Right atrium auricular region (tissue), 2 donors: ENCODE measurements at regions not wholly inside any gene's neighbourhood (a gene's known extent, or its start where the extent isn't known, plus 50 kb on each side); places are given as distances from the start of the nearest gene placed in this dataset.

Experiments
- DNase-seq: peaks from one replicate; pipeline ENCODE4 v3.0.0-alpha.2; 2019; ENCODE audit warnings: low spot score
- H3K27ac ChIP-seq, 2 donors: fragments of 200-600 bp; sonication (generic); 1 replicate in 1 of 2; 2 replicates in 1 of 2; pipeline ENCODE4 v1.5.1; 2016 to 2019
- H3K27me3 ChIP-seq, 2 donors: fragments of 200-600 bp; sonication (generic); one replicate each; pipeline versions ENCODE4 v1.5.1 to v1.6.0; 2017 to 2019
- H3K36me3 ChIP-seq: fragments of 200-600 bp; sonication (generic); one replicate; pipeline ENCODE4 v1.5.1; 2016
- H3K4me1 ChIP-seq, 2 donors: fragments of 200-600 bp; sonication (generic); one replicate each; pipeline versions ENCODE4 v1.5.1 to v1.6.0; 2017 to 2019
- H3K4me3 ChIP-seq, 2 donors: fragments of 200-600 bp; sonication (generic); 1 replicate in 1 of 2; 2 replicates in 1 of 2; pipeline ENCODE4 v1.5.1; 2017 to 2019; ENCODE audit warnings: mild to moderate bottlenecking in 1 of 2, moderate library complexity in 1 of 2
- H3K9me3 ChIP-seq, 2 donors: fragments of 200-600 bp; sonication (generic); one replicate each; pipeline ENCODE4 v1.5.1; 2019
- CTCF ChIP-seq, 2 donors: fragments of 200-600 bp; sonication (generic); IDR thresholded peaks; one replicate each; pipeline ENCODE4 v1.5.1; 2019; ENCODE audit warnings: antibody characterized with exemption in 2 of 2

GRCh38 chr10:25112016-25112415, 62.8 kb upstream of the GPR158 start:
- no peaks in the 10 kb centered on the region for H3K9me3 ChIP-seq
- TF ChIP-seq CTCF (IDR thresholded peaks at IDR 0.05), result no peak
- H3K4me3 ChIP-seq, result no peak overlapping the region
- no peaks in the 10 kb centered on the region for H3K36me3 ChIP-seq
- no peaks in the 10 kb centered on the region for H3K27me3 ChIP-seq
- no peaks in the 10 kb centered on the region for H3K4me1 ChIP-seq
- DNase-seq, result no peak
- H3K27ac ChIP-seq, result no peak overlapping the region

- peak; percentile 74 to 84 for TF ChIP-seq CTCF (IDR thresholded peaks at IDR 0.05)
- Histone ChIP-seq H3K4me3 (no peak overlapping the region), H3K36me3 (no peaks in the 10 kb centered on the region), H3K27ac (no peak overlapping the region), H3K9me3 (no peaks in the 10 kb centered on the region), H3K27me3 (no peaks in the 10 kb centered on the region), H3K4me1 (no peaks in the 10 kb centered on the region)
- DNase-seq, result peak; percentile 73
These were observed 61.4 kb upstream of the GPR158 start for GRCh38 chr10:25113191-25114035.

- no peaks in the 10 kb centered on the region for H3K27me3 ChIP-seq
- no peaks in the 10 kb centered on the region for H3K36me3 ChIP-seq
- H3K9me3 ChIP-seq, result no peaks in the 10 kb centered on the region
- TF ChIP-seq CTCF (IDR thresholded peaks at IDR 0.05), result no peak
- no peak overlapping the region for H3K4me3 ChIP-seq
- H3K27ac ChIP-seq, result no peak overlapping the region
- H3K4me1 ChIP-seq, result no peaks in the 10 kb centered on the region
- no peak for DNase-seq
These were observed 60.8 kb upstream of the GPR158 start for GRCh38 chr10:25114036-25114411.

GRCh38 chr10:25117757-25118156, 57.0 kb upstream of the GPR158 start:
- TF ChIP-seq CTCF (IDR thresholded peaks at IDR 0.05), result no peak
- no peaks in the 10 kb centered on the region for H3K9me3 ChIP-seq
- H3K27me3 ChIP-seq, result no peaks in the 10 kb centered on the region
- DNase-seq, result no peak
- H3K4me1 ChIP-seq, result no peaks in the 10 kb centered on the region
- H3K36me3 ChIP-seq, result no peaks in the 10 kb centered on the region
- no peak overlapping the region for H3K4me3 ChIP-seq
- no peak overlapping the region for H3K27ac ChIP-seq

DNA sequence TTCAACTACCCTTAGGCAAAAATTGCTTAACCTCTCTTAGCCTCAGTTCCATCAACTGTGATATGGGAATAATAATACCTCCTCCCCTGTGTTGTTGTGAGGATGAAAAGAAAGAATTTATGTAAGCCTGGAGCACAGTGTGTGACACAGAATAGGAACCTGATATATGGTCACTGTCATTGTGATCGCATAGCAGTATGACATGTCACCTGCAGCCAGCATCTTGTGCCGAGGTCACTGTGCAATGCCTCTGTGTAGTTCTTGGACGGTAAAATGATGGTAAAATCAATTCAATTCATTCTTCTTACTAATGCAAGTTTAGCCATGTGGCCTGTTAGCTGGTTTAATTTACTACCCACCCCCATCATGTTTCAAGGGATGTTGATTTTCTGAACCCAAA, 54.6 kb upstream of the GPR158 start:
- H3K27ac ChIP-seq, result no peak overlapping the region

More for the DNA sequence above, 54.6 kb upstream of the GPR158 start:
- H3K36me3 ChIP-seq, result no peaks in the 10 kb centered on the region
- no peak for TF ChIP-seq CTCF (IDR thresholded peaks at IDR 0.05)
- H3K27me3 ChIP-seq, result no peaks in the 10 kb centered on the region
- no peak for DNase-seq
- no peaks in the 10 kb centered on the region for H3K9me3 ChIP-seq
- H3K4me3 ChIP-seq, result no peak overlapping the region
- no peaks in the 10 kb centered on the region for H3K4me1 ChIP-seq
